Stimulated activated CD4-positive, alpha-beta T cell treated with anti-CD3 and anti-CD28 coated beads, Interleukin-1b, Interleukin-23, amount 100 ng/mL, for 1 hour (primary cell): ENCODE measurements at regions not wholly inside any gene's neighbourhood (a gene's known extent, or its start where the extent isn't known, plus 50 kb on each side); places are given as distances from the start of the nearest gene placed in this dataset.
"Not testable (repeated sequence)": the region's sequence is repeated elsewhere in the genome, so short reads cannot be mapped to it uniquely, and the experiment has no call there.

Experiments
- DNase-seq, 2 donors: peaks; one replicate each; pipeline ENCODE4 v3.0.0-alpha.2; 2020; ENCODE audit warnings: low read depth in 2 of 2

GRCh38 chr13:76350399-76350798 lies 535.8 kb downstream of the KCTD12 start:
- DNase-seq: no peak

GRCh38 chr13:76349700-76350099 lies 536.5 kb downstream of the KCTD12 start:
- no peak for DNase-seq

- no peak for DNase-seq
Measured at GRCh38 chr13:76339649-76340048, 546.6 kb downstream of the KCTD12 start.

DNA sequence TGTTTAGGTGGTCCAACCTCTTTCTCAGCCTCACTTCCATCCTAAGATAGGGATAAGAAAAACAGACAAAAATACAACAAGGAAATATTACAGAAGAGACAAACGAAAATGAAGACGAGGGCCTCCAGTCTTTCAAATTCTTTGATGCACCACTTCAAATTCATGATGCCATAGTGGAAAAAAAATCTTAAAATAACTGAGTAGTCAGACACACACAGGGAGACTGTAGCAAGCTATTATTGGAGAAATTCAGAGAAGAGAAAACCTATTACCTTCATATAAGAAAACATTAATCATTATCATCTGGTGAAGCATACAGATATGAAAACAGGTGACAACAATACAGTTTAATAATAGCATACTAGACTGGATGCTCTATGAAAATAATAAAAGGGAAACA lies 548.2 kb downstream of the KCTD12 start:
- DNase-seq: no peak

DNA sequence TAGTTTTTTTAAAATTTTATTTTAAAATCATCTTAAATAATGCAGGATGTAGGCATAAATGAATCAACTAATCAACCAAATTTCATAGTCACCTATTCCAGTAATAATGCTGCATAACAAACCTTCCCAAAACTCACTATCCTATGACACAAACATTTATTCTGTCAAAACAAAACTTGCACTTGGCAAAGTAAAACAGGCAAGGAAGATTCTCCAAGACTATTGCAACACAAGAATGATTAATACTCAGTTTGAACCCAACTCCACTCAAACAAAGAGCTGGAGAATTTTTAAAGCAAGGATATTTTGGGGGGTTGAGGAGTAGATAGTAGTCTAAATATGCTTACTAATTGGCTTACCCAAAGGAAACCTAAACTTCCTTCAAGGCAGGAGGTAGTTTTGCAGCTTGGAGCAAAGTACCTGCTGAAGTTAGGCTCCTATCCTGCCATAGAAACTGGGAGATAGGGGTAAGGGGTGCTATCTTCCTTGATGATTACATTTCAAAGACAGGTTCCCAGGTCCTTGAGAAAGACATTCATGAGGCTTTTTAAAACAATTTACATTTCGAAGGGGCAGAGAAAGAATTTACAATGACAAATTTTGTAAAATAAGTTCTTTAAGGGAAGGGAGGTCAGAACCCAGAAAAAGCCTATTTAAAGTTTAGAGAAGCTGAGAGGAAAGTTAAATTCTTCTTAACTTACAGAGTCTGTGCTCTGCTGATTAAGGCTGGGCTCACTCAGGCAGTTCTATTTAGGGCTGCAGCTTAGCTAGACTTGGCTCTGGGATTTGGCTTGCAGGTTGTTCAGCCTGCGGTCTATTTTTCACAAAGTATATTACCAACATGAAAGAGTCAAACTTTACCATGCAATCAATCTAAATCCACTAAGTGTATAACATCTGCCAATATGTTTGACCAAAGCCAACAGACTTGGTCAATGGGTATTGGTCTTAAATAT lies 549.0 kb downstream of the KCTD12 start:
- DNase-seq: no peak

- DNase-seq: no peak
Measured at GRCh38 chr13:76335463-76335862, 550.7 kb downstream of the KCTD12 start.

DNA sequence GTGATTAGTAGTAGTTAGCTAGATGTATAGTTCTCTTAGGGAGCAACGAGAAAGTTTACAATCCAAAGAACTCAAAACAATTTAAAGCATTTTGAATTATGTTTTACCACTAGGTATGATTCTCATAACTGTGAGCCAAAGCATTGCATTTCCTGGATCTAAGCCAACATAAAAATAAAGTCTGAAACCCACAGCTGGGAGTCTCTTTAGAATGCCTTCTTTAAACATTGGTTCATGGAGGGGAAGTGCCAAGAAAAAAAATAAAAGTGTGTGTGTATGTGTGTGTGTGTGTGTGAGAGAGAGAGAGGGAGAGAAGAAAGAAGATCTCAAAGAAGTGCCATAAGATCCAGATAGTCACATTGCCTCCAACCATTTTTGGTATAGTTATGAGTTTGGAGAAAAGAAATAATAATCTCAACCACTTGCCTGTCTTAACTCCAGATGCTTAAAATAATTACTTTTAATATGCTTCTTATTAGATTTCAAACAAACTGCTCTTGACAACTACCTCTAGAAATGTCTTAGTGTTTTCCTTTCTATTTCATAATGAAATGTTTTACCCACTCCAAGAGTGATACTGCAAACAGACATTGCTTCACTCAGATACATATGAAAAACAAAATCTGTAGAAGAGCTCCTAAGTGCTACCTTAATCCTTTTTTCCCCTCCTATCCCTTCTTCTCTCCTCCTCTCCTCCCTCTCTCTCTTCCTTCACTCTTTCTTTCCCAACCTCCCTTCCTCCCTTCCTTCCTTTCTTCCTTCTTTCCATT lies 554.1 kb downstream of the KCTD12 start:
- DNase-seq: no peak

GRCh38 chr13:76330761-76331160 lies 555.4 kb downstream of the KCTD12 start:
- DNase-seq: no peak

DNA sequence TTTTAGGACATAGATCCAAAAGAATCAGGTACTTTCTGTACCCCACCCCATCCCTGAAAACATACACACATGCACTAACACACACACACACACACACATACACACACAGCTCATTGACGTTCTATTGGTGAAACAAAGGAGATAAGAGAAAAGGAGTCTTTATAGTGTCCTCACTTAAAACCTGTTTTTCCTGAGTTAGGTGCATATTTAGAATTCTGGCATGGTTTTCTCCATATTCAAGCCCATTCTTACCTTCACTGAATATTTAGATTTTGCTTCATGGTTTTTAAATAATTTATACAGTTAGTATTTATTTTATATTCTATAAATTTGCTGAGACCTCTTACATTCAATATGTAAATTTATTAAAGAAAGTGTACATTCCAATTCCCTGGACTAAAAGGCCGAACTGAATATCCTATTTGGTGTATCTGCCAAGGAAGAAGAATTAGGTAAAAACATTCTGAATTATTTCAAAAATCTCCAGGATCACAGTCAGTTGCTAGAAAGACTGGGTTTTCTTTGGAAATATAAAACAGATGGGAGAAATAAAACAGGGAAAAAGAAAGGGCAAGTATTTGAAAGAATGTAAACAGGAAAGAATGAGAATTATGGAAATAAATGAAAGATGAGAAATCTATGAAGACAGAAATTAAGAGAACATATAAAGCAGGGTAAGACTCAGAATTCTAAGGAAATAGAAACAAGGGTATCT lies 556.2 kb downstream of the KCTD12 start:
- DNase-seq: no peak

DNA sequence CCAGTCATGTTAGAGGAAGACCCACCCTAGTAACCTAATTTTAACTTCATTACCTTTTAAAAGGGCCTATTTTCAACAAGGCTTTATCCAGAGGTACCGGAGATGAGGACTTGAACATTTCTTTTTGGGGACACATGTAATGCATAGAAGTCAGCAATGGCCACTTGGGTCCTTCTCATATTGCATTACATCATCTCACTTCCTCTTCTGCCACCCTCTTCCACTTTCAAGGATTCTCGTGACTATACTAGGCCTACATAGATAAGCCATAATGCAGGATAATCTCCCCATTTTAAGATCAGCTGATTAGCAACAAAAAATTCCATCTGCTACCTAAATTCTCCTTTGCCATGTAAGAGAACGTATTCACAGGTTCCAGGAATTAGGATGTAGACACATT lies 557.2 kb downstream of the KCTD12 start:
- no peak for DNase-seq

GRCh38 chr13:76326343-76326742 lies 559.9 kb downstream of the KCTD12 start:
- DNase-seq: no peak

DNA sequence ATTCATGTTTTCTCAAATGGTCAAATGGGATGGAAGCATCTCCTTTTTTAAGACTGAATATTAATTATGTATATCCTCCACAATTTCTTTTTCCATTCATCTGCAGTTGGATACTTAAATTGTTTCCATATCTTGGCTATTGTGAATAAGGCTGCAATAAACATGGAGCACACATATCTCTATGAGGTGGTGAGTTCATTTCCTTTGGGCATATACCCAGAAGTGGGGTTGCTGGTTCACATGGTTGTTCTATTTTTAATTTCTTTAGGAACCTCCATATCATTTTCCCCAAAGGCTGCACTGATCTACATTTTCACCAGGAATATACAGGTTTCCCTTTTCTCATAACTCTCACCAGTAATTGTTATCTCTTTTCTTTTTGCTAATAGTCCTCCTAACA lies 566.3 kb downstream of the KCTD12 start:
- no peak for DNase-seq

GRCh38 chr13:76316998-76317527 lies 569.1 kb downstream of the KCTD12 start:
- DNase-seq: no peak

DNA sequence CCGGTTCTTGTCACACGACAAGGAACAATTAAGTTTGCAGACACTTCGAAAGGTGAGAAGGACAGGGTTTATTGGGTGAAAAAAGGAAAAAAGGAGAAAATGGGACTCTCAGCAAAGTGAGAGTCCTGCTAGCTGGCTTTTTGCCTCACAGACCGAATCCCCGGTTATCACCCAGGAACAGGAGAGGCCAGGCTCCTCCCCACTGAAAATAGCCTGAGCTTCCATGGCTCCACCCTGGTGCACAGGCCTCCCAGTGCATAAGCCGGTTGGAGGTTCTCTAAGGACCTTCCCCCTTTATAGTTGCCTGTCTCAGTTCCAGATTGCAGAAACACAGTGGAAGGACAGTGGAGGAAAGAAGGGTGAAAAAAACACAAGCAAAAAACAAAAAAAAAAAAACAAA lies 571.7 kb downstream of the KCTD12 start:
- no peak for DNase-seq

- DNase-seq: no peak
Measured at GRCh38 chr13:76307142-76307541, 579.1 kb downstream of the KCTD12 start.

DNA sequence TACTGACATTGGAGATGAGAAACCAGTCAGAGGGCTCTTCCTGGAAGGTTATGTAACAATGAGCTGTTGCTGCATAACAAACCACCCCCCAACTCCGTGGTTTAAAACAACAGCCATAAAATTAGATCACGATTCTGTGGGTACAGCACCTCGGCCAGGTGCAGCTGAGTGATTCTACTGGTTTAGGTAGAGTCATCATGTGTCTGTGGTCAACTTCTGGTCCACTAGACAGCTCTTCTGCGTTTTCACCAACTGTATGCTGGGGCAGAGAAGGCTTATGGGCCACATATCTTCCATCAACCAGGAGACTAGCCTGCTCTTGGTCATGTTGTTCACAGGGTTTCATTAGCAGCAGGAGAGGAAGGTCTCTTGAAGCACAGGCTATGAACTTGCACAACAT lies 585.5 kb downstream of the KCTD12 start:
- DNase-seq: no peak

- DNase-seq: no peak
Measured at GRCh38 chr13:76297331-76297730, 588.9 kb downstream of the KCTD12 start.

DNA sequence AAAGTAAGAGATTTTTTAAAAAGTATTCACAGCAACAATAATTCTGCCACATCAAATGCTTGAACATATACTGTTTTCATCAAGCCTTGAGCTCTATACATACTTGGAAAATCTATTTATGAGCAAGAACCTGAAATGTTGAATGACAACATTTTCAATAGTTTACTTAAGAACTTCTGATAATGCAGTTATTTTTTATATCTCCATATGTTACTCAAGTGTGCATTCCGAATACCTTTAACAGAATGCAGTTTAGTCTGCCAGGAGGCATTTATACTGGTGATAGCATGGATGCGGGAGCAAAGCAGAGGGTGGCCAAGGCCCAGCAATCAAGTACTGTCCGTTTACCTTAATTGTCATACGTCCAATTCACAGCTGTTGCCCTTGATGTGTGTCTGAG lies 589.5 kb downstream of the KCTD12 start:
- no peak for DNase-seq

- not testable (repeated sequence) for DNase-seq
Measured at GRCh38 chr13:76295020-76295419, 591.2 kb downstream of the KCTD12 start.

DNA sequence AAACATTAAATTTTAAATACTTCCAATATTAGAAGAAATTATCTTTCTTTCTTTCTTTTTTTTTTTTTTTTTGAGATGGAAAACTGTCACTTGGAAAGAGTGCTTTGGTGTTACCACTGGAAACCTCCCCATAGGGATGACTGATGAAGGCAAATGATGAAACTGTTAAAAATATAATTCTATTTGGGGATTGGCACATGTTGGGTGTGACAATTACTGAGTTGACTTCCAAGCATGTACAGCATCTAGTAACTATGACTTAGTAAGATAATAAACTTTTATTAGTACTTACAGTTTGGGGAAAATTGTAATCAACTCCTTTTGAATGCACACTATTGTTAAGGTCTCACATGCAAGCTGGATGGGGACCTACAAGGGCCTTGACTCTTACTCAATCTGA lies 592.5 kb downstream of the KCTD12 start:
- DNase-seq: no peak

DNA sequence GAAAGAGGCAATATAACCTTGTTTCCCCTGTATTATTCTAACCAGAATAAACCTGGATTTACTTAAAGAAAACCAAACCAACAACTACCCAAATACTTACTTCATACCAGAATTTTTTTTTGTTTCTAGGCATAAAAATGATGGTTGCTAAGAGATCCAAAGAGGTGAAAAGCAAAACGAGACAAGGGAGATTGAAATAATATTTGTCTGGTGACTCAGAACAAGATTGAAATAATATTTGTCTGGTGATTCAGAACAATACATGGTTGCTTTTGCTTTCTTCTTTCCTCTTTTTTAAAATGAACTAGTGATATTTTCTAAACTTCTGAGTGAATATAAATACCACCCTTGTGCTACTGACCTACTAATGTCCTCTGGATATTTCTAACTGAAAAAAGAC lies 592.9 kb downstream of the KCTD12 start:
- no peak for DNase-seq

DNA sequence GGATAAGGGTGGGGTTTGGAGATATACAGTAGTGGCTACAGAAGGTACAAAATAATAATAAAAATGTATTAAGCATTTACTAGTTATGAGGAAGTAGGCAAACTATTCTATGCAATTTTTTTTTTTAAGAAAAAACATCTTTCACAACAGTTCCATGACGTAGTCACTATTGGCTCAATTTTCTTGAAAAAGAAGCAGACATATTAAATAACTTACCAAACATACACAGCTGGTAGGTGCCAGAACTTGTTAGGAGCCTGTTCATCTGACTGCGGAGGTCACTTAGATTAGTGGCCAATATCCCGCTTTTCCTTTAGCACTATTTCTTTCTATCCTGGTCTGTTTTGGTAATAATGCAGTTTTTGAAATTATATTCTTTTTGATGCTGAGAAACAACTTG lies 593.5 kb downstream of the KCTD12 start:
- DNase-seq: no peak
